ENCODE measurements at regions not wholly inside any gene's neighbourhood (a gene's known extent, or its start where the extent isn't known, plus 50 kb on each side); places are given as distances from the start of the nearest gene placed in this dataset.

GRCh38 chr10:60711496-60711895 is 66.8 kb upstream of the CDK1 start:
- TF ChIP-seq, protein P1, sequence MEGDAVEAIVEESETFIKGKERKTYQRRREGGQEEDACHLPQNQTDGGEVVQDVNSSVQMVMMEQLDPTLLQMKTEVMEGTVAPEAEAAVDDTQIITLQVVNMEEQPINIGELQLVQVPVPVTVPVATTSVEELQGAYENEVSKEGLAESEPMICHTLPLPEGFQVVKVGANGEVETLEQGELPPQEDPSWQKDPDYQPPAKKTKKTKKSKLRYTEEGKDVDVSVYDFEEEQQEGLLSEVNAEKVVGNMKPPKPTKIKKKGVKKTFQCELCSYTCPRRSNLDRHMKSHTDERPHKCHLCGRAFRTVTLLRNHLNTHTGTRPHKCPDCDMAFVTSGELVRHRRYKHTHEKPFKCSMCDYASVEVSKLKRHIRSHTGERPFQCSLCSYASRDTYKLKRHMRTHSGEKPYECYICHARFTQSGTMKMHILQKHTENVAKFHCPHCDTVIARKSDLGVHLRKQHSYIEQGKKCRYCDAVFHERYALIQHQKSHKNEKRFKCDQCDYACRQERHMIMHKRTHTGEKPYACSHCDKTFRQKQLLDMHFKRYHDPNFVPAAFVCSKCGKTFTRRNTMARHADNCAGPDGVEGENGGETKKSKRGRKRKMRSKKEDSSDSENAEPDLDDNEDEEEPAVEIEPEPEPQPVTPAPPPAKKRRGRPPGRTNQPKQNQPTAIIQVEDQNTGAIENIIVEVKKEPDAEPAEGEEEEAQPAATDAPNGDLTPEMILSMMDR (conservative IDR thresholded peaks at IDR 0.05; ENCODE audit: control insufficient read depth, insufficient read depth, low read depth, low read length): no peak
- H3K4me3 ChIP-seq (ENCODE audit: control insufficient read depth, low read depth, low read length): no peak overlapping the region
- DNase-seq (ENCODE audit: low read depth): no peak

DNA sequence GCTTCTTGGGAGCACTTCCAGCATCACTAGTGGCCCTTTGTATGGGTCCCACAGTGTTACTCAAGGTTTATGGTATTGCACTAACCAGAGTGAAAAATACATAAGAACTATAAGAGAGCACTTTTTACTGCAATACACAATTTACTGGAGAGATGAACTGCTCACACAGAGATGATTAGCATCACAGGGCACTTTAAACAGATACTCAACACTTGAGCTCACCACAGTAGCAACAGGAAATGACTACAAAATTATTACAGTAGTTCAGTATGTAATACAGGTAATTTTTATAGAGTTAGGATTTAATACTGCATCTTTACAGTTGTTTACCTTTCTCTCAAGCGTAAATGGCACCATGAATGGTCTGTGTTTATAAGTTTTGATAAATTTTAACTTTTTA is 68.2 kb upstream of the CDK1 start:
- no peak overlapping the region for H3K4me3 ChIP-seq (ENCODE audit: control insufficient read depth, low read depth, low read length)
- DNase-seq (ENCODE audit: low read depth): no peak
- TF ChIP-seq, protein P1 (conservative IDR thresholded peaks at IDR 0.05; ENCODE audit: control insufficient read depth, insufficient read depth, low read depth, low read length): no peak

DNA sequence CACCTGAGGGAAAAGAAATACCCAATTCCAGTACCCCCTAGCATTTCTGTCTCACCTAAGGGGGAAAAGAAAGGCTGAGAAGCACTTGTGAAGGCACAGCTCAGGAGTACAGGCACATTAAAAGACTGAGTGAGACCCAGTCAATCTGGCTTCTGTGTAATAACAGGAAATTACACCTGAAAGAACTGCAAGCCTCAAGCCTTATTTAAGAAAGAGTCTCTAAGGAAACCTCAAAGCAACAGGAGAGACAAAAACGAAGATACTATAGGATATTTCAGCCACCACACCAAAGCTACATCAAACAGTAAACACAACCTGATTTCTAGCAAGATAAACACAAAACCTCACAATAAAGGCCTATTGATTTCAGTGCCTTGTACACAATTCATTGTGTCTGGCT is 69.6 kb upstream of the CDK1 start:
- no peak overlapping the region for H3K4me3 ChIP-seq (ENCODE audit: control insufficient read depth, low read depth, low read length)
- no peak for DNase-seq (ENCODE audit: low read depth)
- TF ChIP-seq, protein P1 (conservative IDR thresholded peaks at IDR 0.05; ENCODE audit: control insufficient read depth, insufficient read depth, low read depth, low read length): no peak

DNA sequence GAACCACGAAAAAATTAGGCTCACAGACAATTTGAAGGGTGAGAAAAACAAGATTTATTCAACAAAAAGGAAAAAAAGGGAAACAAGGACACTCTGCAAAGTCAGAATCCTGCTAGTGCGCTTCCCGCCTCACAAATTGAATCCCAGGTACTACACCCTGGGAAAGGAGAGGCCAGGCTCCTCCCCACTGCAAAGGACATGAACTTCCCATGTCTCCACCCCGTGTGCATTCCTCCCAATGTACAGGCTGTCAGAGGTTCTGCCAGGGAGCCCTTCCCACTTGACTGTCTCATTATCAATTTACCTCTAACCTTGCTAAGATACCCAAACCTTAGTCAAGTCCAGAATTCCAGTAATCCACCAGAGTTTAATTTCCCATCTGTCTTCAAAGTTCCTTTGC is 70.4 kb upstream of the CDK1 start:
- no peak overlapping the region for H3K4me3 ChIP-seq (ENCODE audit: control insufficient read depth, low read depth, low read length)
- no peak for DNase-seq (ENCODE audit: low read depth)
- TF ChIP-seq, protein P1 (conservative IDR thresholded peaks at IDR 0.05; ENCODE audit: control insufficient read depth, insufficient read depth, low read depth, low read length): no peak

- TF ChIP-seq, protein P1 (conservative IDR thresholded peaks at IDR 0.05; ENCODE audit: control insufficient read depth, insufficient read depth, low read depth, low read length): no peak
- no peak overlapping the region for H3K4me3 ChIP-seq (ENCODE audit: control insufficient read depth, low read depth, low read length)
These were observed 72.1 kb upstream of the CDK1 start for GRCh38 chr10:60706146-60706545.

GRCh38 chr10:60705376-60705775 is 72.9 kb upstream of the CDK1 start:
- DNase-seq (ENCODE audit: low read depth): no peak
- no peak overlapping the region for H3K4me3 ChIP-seq (ENCODE audit: control insufficient read depth, low read depth, low read length)
- TF ChIP-seq, protein P1 (conservative IDR thresholded peaks at IDR 0.05; ENCODE audit: control insufficient read depth, insufficient read depth, low read depth, low read length): no peak

More at GRCh38 chr10:60706146-60706545, 72.1 kb upstream of the CDK1 start:
- no peak for DNase-seq (ENCODE audit: low read depth)

GRCh38 chr10:60704471-60704870 is 73.8 kb upstream of the CDK1 start:
- TF ChIP-seq, protein P1 (conservative IDR thresholded peaks at IDR 0.05; ENCODE audit: control insufficient read depth, insufficient read depth, low read depth, low read length): no peak
- no peak for DNase-seq (ENCODE audit: low read depth)
- H3K4me3 ChIP-seq (ENCODE audit: control insufficient read depth, low read depth, low read length): no peak overlapping the region
